ENCODE measurements at regions not wholly inside any gene's neighbourhood (a gene's known extent, or its start where the extent isn't known, plus 50 kb on each side); places are given as distances from the start of the nearest gene placed in this dataset.

DNA sequence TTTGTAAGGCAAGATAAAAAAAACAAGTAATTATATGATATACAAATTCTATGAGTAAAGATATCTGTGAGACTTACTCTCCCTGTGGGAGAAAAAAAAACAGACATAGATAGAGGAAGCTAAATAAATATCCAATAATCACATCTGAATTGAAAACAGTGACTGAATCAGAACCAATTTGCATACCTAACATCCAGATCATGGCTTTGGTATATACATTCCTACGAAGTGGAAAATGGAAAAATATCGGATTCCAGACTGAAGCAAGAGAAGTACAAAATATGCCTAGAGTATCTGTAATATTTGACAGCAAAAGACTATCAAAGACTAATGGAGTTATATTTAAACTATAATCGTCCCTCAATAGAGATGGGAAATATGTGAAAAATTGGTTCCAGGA is 1108.1 kb upstream of the CHAC2 start (continued):
- TF ChIP-seq, protein P1, sequence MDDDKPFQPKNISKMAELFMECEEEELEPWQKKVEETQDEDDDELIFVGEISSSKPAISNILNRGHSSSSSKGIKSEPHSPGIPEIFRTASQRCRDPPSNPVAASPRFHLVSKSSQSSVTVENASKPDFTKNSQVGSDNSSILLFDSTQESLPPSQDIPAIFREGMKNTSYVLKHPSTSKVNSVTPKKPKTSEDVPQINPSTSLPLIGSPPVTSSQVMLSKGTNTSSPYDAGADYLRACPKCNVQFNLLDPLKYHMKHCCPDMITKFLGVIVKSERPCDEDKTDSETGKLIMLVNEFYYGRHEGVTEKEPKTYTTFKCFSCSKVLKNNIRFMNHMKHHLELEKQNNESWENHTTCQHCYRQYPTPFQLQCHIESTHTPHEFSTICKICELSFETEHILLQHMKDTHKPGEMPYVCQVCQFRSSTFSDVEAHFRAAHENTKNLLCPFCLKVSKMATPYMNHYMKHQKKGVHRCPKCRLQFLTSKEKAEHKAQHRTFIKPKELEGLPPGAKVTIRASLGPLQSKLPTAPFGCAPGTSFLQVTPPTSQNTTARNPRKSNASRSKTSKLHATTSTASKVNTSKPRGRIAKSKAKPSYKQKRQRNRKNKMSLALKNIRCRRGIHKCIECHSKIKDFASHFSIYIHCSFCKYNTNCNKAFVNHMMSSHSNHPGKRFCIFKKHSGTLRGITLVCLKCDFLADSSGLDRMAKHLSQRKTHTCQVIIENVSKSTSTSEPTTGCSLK (tag by site-specific recombination; IDR thresholded peaks at IDR 0.05), result no peak
- no peak for TF ChIP-seq ZNF391 (tag by site-specific recombination; IDR thresholded peaks at IDR 0.05; ENCODE audit: borderline replicate concordance, low read depth)

DNA sequence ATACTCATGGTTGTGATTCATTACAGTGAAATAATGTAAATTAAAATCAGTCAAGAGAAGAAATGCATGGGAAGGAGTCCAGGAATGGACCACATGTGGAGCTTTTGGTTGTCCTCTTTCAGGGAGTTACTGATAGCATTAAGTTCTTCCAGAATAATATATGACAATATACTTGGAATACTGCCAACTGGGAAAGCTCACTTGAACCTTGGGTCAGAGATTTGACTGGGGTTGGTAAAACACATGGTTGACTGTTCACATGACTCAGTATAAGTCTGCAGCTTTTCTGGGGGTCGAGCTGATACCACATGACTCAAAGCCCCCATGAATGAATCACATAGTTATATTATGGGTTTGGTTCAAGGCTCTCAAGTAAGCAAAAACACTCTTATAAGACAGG is 1109.0 kb upstream of the CHAC2 start:
- CTCF ChIA-PET, result interaction anchor here (0.5 kb wide), 1 partner anchor 33 kb away, joined by 3 read pairs; no protein-coding TSS in a partner anchor
- Histone ChIP-seq H3K36me3 (ENCODE audit: control insufficient read depth in 2 of 2, insufficient read depth in 1 of 2, low read length in 2 of 2) (no peaks in the 10 kb centered on the region), H3K4me1 (ENCODE audit: control insufficient read depth, insufficient read depth, low read length) (no peaks in the 10 kb centered on the region), H3K27ac (ENCODE audit: extremely low read depth, low read depth, low read length) (no peak overlapping the region), H3K4me3 (ENCODE audit: low read depth, low read length) (no peak overlapping the region), H3K9me3 (ENCODE audit: control insufficient read depth, insufficient read depth, low read depth, low read length) (no peaks in the 10 kb centered on the region)
- POLR2A ChIA-PET, result no interaction called here
- TF ChIP-seq ZSCAN23 (tag by site-specific recombination; IDR thresholded peaks at IDR 0.05), result no peak
- no peak for TF ChIP-seq ZNF549 (tag by site-specific recombination; IDR thresholded peaks at IDR 0.05)
- TF ChIP-seq, protein P2, sequence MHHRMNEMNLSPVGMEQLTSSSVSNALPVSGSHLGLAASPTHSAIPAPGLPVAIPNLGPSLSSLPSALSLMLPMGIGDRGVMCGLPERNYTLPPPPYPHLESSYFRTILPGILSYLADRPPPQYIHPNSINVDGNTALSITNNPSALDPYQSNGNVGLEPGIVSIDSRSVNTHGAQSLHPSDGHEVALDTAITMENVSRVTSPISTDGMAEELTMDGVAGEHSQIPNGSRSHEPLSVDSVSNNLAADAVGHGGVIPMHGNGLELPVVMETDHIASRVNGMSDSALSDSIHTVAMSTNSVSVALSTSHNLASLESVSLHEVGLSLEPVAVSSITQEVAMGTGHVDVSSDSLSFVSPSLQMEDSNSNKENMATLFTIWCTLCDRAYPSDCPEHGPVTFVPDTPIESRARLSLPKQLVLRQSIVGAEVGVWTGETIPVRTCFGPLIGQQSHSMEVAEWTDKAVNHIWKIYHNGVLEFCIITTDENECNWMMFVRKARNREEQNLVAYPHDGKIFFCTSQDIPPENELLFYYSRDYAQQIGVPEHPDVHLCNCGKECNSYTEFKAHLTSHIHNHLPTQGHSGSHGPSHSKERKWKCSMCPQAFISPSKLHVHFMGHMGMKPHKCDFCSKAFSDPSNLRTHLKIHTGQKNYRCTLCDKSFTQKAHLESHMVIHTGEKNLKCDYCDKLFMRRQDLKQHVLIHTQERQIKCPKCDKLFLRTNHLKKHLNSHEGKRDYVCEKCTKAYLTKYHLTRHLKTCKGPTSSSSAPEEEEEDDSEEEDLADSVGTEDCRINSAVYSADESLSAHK (tag by site-specific recombination; IDR thresholded peaks at IDR 0.05), result no peak
- TF ChIP-seq ZNF558 (tag by site-specific recombination; IDR thresholded peaks at IDR 0.05), result no peak
- TF ChIP-seq ZBTB7A (tag by site-specific recombination; IDR thresholded peaks at IDR 0.05; ENCODE audit: low read depth), result no peak
- TF ChIP-seq, protein P3, sequence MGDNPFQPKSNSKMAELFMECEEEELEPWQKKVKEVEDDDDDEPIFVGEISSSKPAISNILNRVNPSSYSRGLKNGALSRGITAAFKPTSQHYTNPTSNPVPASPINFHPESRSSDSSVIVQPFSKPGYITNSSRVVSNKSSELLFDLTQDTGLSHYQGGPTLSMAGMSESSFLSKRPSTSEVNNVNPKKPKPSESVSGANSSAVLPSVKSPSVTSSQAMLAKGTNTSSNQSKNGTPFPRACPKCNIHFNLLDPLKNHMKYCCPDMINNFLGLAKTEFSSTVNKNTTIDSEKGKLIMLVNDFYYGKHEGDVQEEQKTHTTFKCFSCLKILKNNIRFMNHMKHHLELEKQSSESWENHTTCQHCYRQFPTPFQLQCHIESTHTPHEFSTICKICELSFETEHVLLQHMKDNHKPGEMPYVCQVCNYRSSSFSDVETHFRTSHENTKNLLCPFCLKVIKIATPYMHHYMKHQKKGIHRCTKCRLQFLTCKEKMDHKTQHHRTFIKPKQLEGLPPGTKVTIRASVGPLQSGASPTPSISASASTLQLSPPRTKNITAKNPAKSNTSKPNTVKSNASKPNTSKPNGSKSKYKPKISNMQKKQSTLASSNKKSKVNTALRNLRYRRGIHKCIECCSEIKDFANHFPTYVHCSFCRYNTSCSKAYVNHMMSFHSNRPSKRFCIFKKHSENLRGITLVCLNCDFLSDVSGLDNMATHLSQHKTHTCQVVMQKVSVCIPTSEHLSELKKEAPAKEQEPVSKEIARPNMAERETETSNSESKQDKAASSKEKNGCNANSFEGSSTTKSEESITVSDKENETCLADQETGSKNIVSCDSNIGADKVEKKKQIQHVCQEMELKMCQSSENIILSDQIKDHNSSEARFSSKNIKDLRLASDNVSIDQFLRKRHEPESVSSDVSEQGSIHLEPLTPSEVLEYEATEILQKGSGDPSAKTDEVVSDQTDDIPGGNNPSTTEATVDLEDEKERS (tag by site-specific recombination; IDR thresholded peaks at IDR 0.05), result no peak
- no peak for TF ChIP-seq MYNN (tag by site-specific recombination; IDR thresholded peaks at IDR 0.05; ENCODE audit: borderline replicate concordance)
- TF ChIP-seq ZNF416 (tag by site-specific recombination; IDR thresholded peaks at IDR 0.05), result no peak
- TF ChIP-seq ZNF473 (tag by site-specific recombination; IDR thresholded peaks at IDR 0.05), result no peak
- no peak for TF ChIP-seq ZNF677 (tag by site-specific recombination; IDR thresholded peaks at IDR 0.05)

DNA sequence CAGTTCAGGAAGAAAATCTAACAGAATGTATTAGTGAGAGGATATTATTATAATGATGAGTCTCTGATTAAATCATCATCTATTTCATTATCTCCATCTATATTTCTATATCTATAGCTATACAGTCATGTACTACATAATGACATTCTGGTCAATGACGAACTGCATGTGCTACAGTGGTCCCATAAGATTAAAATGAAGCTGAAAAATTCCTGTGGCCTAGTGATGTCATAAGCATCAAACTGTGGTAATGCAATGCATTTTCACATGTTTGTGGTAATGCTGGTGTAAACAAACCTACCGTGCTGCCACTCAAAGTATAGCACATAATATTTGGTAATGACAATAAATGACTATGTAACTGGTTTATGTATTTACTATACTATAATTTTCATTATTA is 1127.9 kb upstream of the CHAC2 start:
- CTCF ChIA-PET, result no interaction called here

More for the DNA sequence above, 1127.9 kb upstream of the CHAC2 start:
- Histone ChIP-seq H3K9me3 (ENCODE audit: control insufficient read depth, insufficient read depth, low read depth, low read length) (no peaks in the 10 kb centered on the region), H3K4me3 (ENCODE audit: low read depth, low read length) (no peak overlapping the region), H3K27ac (ENCODE audit: extremely low read depth, low read depth, low read length) (no peak overlapping the region), H3K4me1 (ENCODE audit: control insufficient read depth, insufficient read depth, low read length) (no peaks in the 10 kb centered on the region), H3K36me3 (ENCODE audit: control insufficient read depth in 2 of 2, insufficient read depth in 1 of 2, low read length in 2 of 2) (no peaks in the 10 kb centered on the region)
- POLR2A ChIA-PET, result no interaction called here
- TF ChIP-seq ZNF629 (tag by site-specific recombination; IDR thresholded peaks at IDR 0.05), result no peak
- TF ChIP-seq, protein P2 (tag by site-specific recombination; IDR thresholded peaks at IDR 0.05), result no peak
- TF ChIP-seq ZNF155 (tag by site-specific recombination; IDR thresholded peaks at IDR 0.05), result no peak
- TF ChIP-seq PRDM1 (tag by site-specific recombination; IDR thresholded peaks at IDR 0.05), result no peak
